CD8-positive, alpha-beta memory T cell (primary cell): ENCODE measurements at regions not wholly inside any gene's neighbourhood (a gene's known extent, or its start where the extent isn't known, plus 50 kb on each side); places are given as distances from the start of the nearest gene placed in this dataset.
A peak's percentile ranks its signal among the peaks of the same experiment; 100 is the strongest.

Experiments used
- CTCF ChIA-PET: fragments of 350-600 bp; sonication (Branson Sonifier 250); formaldehyde crosslinking; loops from one replicate; lab custom pipeline; 2021; ENCODE audit warnings: antibody characterized with exemption; lab: Charles Lee
- POLR2A ChIA-PET: fragments of 350-600 bp; sonication (Branson Sonifier 250); formaldehyde crosslinking; loops from one replicate; lab custom pipeline; 2021; ENCODE audit warnings: antibody characterized with exemption; lab: Charles Lee
- DNase-seq, 5 donors: peaks; one replicate each; pipeline versions ENCODE4 v3.0.0 to v3.0.0-alpha.2; 2020 to 2022; ENCODE audit warnings: mixed read lengths in 1 of 5
- H3K27ac ChIP-seq: one replicate; pipeline ENCODE4 v1.7.0; 2013; ENCODE audit warnings: low read depth, mild to moderate bottlenecking, low read length, moderate library complexity
- H3K27me3 ChIP-seq: 2 replicates; pipeline ENCODE4 v1.7.0; 2013; ENCODE audit warnings: low read length, mild to moderate bottlenecking; ENCODE audit not compliant: insufficient read depth, poor library complexity, severe bottlenecking
- H3K36me3 ChIP-seq: 2 replicates; pipeline ENCODE4 v1.7.0; 2013; ENCODE audit warnings: mild to moderate bottlenecking, low read length, moderate library complexity; ENCODE audit not compliant: insufficient read depth
- H3K4me1 ChIP-seq: 2 replicates; pipeline ENCODE4 v1.7.0; 2013; ENCODE audit warnings: mild to moderate bottlenecking, low read length, moderate library complexity; ENCODE audit not compliant: insufficient read depth
- H3K4me3 ChIP-seq: 2 replicates; pipeline ENCODE4 v1.7.0; 2013; ENCODE audit warnings: mild to moderate bottlenecking, low read length
- H3K9me3 ChIP-seq: 2 replicates; pipeline ENCODE4 v1.7.0; 2013; ENCODE audit warnings: mild to moderate bottlenecking, low read length
- H3K27ac Mint-ChIP-seq, 8 donors: one replicate each; pipeline ENCODE4 v1.8.0; 2020 to 2021; ENCODE audit warnings: mixed read lengths in 8 of 8, mild to moderate bottlenecking in 6 of 8, inconsistent platforms in 3 of 8, moderate library complexity in 3 of 8
- H3K27me3 Mint-ChIP-seq, 2 donors: one replicate each; pipeline ENCODE4 v1.8.0; 2020 to 2021; ENCODE audit warnings: mixed read lengths in 2 of 2, mild to moderate bottlenecking in 1 of 2, moderate library complexity in 1 of 2
- H3K36me3 Mint-ChIP-seq, 3 donors: one replicate each; pipeline ENCODE4 v1.8.0; 2020 to 2021; ENCODE audit warnings: mixed read lengths in 3 of 3, inconsistent platforms in 1 of 3, mild to moderate bottlenecking in 1 of 3
- H3K4me1 Mint-ChIP-seq, 3 donors: one replicate each; pipeline ENCODE4 v1.8.0; 2020 to 2021; ENCODE audit warnings: mixed read lengths in 3 of 3, inconsistent platforms in 1 of 3, mild to moderate bottlenecking in 1 of 3
- H3K4me3 Mint-ChIP-seq, 7 donors: one replicate each; pipeline ENCODE4 v1.8.0; 2020 to 2021; ENCODE audit warnings: mixed read lengths in 7 of 7, mild to moderate bottlenecking in 6 of 7, moderate library complexity in 4 of 7, inconsistent platforms in 2 of 7
- H3K9me3 Mint-ChIP-seq, 5 donors: one replicate each; pipeline ENCODE4 v1.8.0; 2020 to 2022; ENCODE audit warnings: mixed read lengths in 5 of 5, mild to moderate bottlenecking in 3 of 5, moderate library complexity in 2 of 5, inconsistent platforms in 1 of 5

- Histone ChIP-seq H3K36me3 (no peaks in the 10 kb centered on the region), H3K4me3 (no peak overlapping the region), H3K9me3 (no peaks in the 10 kb centered on the region), H3K4me1 (no peaks in the 10 kb centered on the region), H3K27me3 (no peaks in the 10 kb centered on the region), H3K27ac (no peak overlapping the region)
- H3K27ac Mint-ChIP-seq = no peak overlapping the region
- no peak overlapping the region for H3K4me3 Mint-ChIP-seq
- no peaks in the 10 kb centered on the region for H3K9me3 Mint-ChIP-seq
- H3K36me3 Mint-ChIP-seq = no peaks in the 10 kb centered on the region
- H3K4me1 Mint-ChIP-seq = no peaks in the 10 kb centered on the region
- POLR2A ChIA-PET = no interaction called here
- H3K27me3 Mint-ChIP-seq = no peaks in the 10 kb centered on the region
- CTCF ChIA-PET = no interaction called here
- no peak for DNase-seq
Observed at GRCh38 chr17:79169861-79170260, 95.2 kb downstream of the ENGASE start.

- Mint-ChIP-seq H3K27ac (no peak overlapping the region), H3K4me1 (no peaks in the 10 kb centered on the region), H3K4me3 (no peak overlapping the region), H3K27me3 (no peaks in the 10 kb centered on the region), H3K36me3 (no peaks in the 10 kb centered on the region), H3K9me3 (no peaks in the 10 kb centered on the region)
- no peaks in the 10 kb centered on the region for H3K4me1 ChIP-seq
- no peak overlapping the region for H3K27ac ChIP-seq
- no peaks in the 10 kb centered on the region for H3K27me3 ChIP-seq
- POLR2A ChIA-PET = no interaction called here
- no peak for DNase-seq
- no peaks in the 10 kb centered on the region for H3K9me3 ChIP-seq
- H3K36me3 ChIP-seq = no peaks in the 10 kb centered on the region
- no peak overlapping the region for H3K4me3 ChIP-seq
- CTCF ChIA-PET = no interaction called here
Observed at GRCh38 chr17:79169366-79169765, 94.7 kb downstream of the ENGASE start.

GRCh38 chr17:79168486-79169055, 93.9 kb downstream of the ENGASE start:
- no peaks in the 10 kb centered on the region for H3K27me3 ChIP-seq
- POLR2A ChIA-PET = no interaction called here
- Mint-ChIP-seq H3K27me3 (peaks cover 0 to 2% of the 10 kb centered on the region in 2 donors), H3K4me1 (no peaks in the 10 kb centered on the region), H3K4me3 (no peak overlapping the region), H3K27ac (no peak overlapping the region), H3K9me3 (no peaks in the 10 kb centered on the region), H3K36me3 (no peaks in the 10 kb centered on the region)
- no peak overlapping the region for H3K27ac ChIP-seq
- CTCF ChIA-PET = no interaction called here
- H3K4me3 ChIP-seq = no peak overlapping the region
- H3K4me1 ChIP-seq = no peaks in the 10 kb centered on the region
- no peak for DNase-seq
- H3K36me3 ChIP-seq = no peaks in the 10 kb centered on the region
- no peaks in the 10 kb centered on the region for H3K9me3 ChIP-seq

GRCh38 chr17:79167486-79167885, 92.9 kb downstream of the ENGASE start:
- H3K4me3 ChIP-seq = no peak overlapping the region
- no peak overlapping the region for H3K27ac ChIP-seq
- no peak overlapping the region for H3K4me3 Mint-ChIP-seq
- no peaks in the 10 kb centered on the region for H3K4me1 ChIP-seq
- no peaks in the 10 kb centered on the region for H3K36me3 Mint-ChIP-seq
- CTCF ChIA-PET = no interaction called here
- no peaks in the 10 kb centered on the region for H3K27me3 ChIP-seq
- no peaks in the 10 kb centered on the region for H3K36me3 ChIP-seq
- POLR2A ChIA-PET = no interaction called here
- H3K9me3 Mint-ChIP-seq = no peaks in the 10 kb centered on the region
- DNase-seq = no peak
- no peaks in the 10 kb centered on the region for H3K9me3 ChIP-seq
- H3K4me1 Mint-ChIP-seq = no peaks in the 10 kb centered on the region
- H3K27me3 Mint-ChIP-seq = peaks cover 0 to 2% of the 10 kb centered on the region in 2 donors
- H3K27ac Mint-ChIP-seq = no peak overlapping the region

GRCh38 chr17:79165756-79166473, 91.3 kb downstream of the ENGASE start:
- no peaks in the 10 kb centered on the region for H3K9me3 ChIP-seq
- H3K36me3 ChIP-seq = no peaks in the 10 kb centered on the region
- no peaks in the 10 kb centered on the region for H3K4me1 ChIP-seq
- no peak overlapping the region for H3K27ac ChIP-seq
- DNase-seq = no peak
- no peaks in the 10 kb centered on the region for H3K9me3 Mint-ChIP-seq
- H3K4me3 ChIP-seq = no peak overlapping the region
- no peak overlapping the region for H3K4me3 Mint-ChIP-seq
- no peaks in the 10 kb centered on the region for H3K36me3 Mint-ChIP-seq
- ChIA-PET POLR2A (no interaction called here), CTCF (no interaction called here)
- H3K27me3 ChIP-seq = no peaks in the 10 kb centered on the region
- no peaks in the 10 kb centered on the region for H3K4me1 Mint-ChIP-seq
- peaks cover 0 to 2% of the 10 kb centered on the region in 2 donors for H3K27me3 Mint-ChIP-seq
- H3K27ac Mint-ChIP-seq = no peak overlapping the region

GRCh38 chr17:79164913-79165695, 90.5 kb downstream of the ENGASE start:
- no peak overlapping the region for H3K27ac Mint-ChIP-seq
- no peaks in the 10 kb centered on the region for H3K9me3 Mint-ChIP-seq
- no peak overlapping the region for H3K4me3 Mint-ChIP-seq
- Histone ChIP-seq H3K27ac (no peak overlapping the region), H3K27me3 (no peaks in the 10 kb centered on the region), H3K4me1 (no peaks in the 10 kb centered on the region), H3K9me3 (no peaks in the 10 kb centered on the region), H3K4me3 (no peak overlapping the region), H3K36me3 (no peaks in the 10 kb centered on the region)
- no peaks in the 10 kb centered on the region for H3K4me1 Mint-ChIP-seq
- POLR2A ChIA-PET = no interaction called here
- peaks cover 0 to 2% of the 10 kb centered on the region in 2 donors for H3K27me3 Mint-ChIP-seq
- no peaks in the 10 kb centered on the region for H3K36me3 Mint-ChIP-seq
- no peak for DNase-seq
- CTCF ChIA-PET = no interaction called here

- CTCF ChIA-PET = no interaction called here
- no peaks in the 10 kb centered on the region for H3K36me3 ChIP-seq
- H3K9me3 Mint-ChIP-seq = no peaks in the 10 kb centered on the region
- no peak for DNase-seq
- H3K27ac ChIP-seq = no peak overlapping the region
- no peaks in the 10 kb centered on the region for H3K4me1 ChIP-seq
- H3K4me3 Mint-ChIP-seq = no peak overlapping the region
- no peaks in the 10 kb centered on the region for H3K9me3 ChIP-seq
- no peaks in the 10 kb centered on the region for H3K36me3 Mint-ChIP-seq
- no peaks in the 10 kb centered on the region for H3K27me3 ChIP-seq
- H3K4me1 Mint-ChIP-seq = no peaks in the 10 kb centered on the region
- no peak overlapping the region for H3K4me3 ChIP-seq
- H3K27me3 Mint-ChIP-seq = peaks cover 0 to 2% of the 10 kb centered on the region in 2 donors
- POLR2A ChIA-PET = no interaction called here
- H3K27ac Mint-ChIP-seq = peak overlapping the region in 1 of 8 donors; percentile 33
Observed at GRCh38 chr17:79164408-79164807, 89.8 kb downstream of the ENGASE start.

GRCh38 chr17:79163071-79163470, 88.4 kb downstream of the ENGASE start:
- DNase-seq = no peak
- Histone ChIP-seq H3K9me3 (no peaks in the 10 kb centered on the region), H3K27ac (no peak overlapping the region), H3K27me3 (no peaks in the 10 kb centered on the region), H3K36me3 (no peaks in the 10 kb centered on the region), H3K4me3 (no peak overlapping the region), H3K4me1 (no peaks in the 10 kb centered on the region)
- no peak overlapping the region for H3K4me3 Mint-ChIP-seq
- no peaks in the 10 kb centered on the region for H3K9me3 Mint-ChIP-seq
- no peaks in the 10 kb centered on the region for H3K36me3 Mint-ChIP-seq
- H3K27me3 Mint-ChIP-seq = peaks cover 0 to 2% of the 10 kb centered on the region in 2 donors
- POLR2A ChIA-PET = no interaction called here
- no peak overlapping the region for H3K27ac Mint-ChIP-seq
- no peaks in the 10 kb centered on the region for H3K4me1 Mint-ChIP-seq
- CTCF ChIA-PET = no interaction called here
